Stomach (tissue), 4 donors: ENCODE measurements at regions not wholly inside any gene's neighbourhood (a gene's known extent, or its start where the extent isn't known, plus 50 kb on each side); places are given as distances from the start of the nearest gene placed in this dataset.

Source experiments
- CTCF ChIP-seq, 7 experiments: fragments of 450-650 bp in 4 of 7; fragments of 200-600 bp in 3 of 7; sonication (generic) in 3 of 7; IDR thresholded peaks; one replicate each; pipeline ENCODE4 v1.5.1; 2016 to 2019; ENCODE audit warnings: antibody characterized with exemption in 7 of 7, control low read depth in 2 of 7, mild to moderate bottlenecking in 1 of 7
- EP300 ChIP-seq: sonication (generic); formaldehyde crosslinking; IDR thresholded peaks from one replicate; pipeline ENCODE4 v1.6.1; 2017; ENCODE audit warnings: antibody characterized with exemption
- POLR2A ChIP-seq, 4 donors: fragments of 450-650 bp; IDR thresholded peaks; one replicate each; pipeline ENCODE4 v1.6.1; 2016; ENCODE audit warnings: antibody characterized with exemption in 4 of 4, control low read depth in 2 of 4, mild to moderate bottlenecking in 1 of 4, moderate library complexity in 1 of 4

- TF ChIP-seq EP300 (no peak), POLR2A (IDR thresholded peaks at IDR 0.05) (no peak), CTCF (IDR thresholded peaks at IDR 0.05) (no peak)
Observed at GRCh38 chr6:98576791-98577190, 257.6 kb upstream of the POU3F2 start.
